Fibroblast of lung (primary cell): ENCODE measurements at regions not wholly inside any gene's neighbourhood (a gene's known extent, or its start where the extent isn't known, plus 50 kb on each side); places are given as distances from the start of the nearest gene placed in this dataset.
"Not testable (repeated sequence)": the region's sequence is repeated elsewhere in the genome, so short reads cannot be mapped to it uniquely, and the experiment has no call there.

Experiments used
- EZH2 ChIP-seq: IDR thresholded peaks from 2 replicates; pipeline ENCODE4 v1.5.1; 2012; ENCODE audit warnings: low read length, control low read depth, mild to moderate bottlenecking; ENCODE audit errors: missing control alignments
- TF ChIP-seq, protein P1 (sequence below), 2 donors: IDR thresholded peaks in 1 of 2; conservative IDR thresholded peaks in 1 of 2; 1 replicate in 1 of 2; 2 replicates in 1 of 2; pipeline ENCODE4 v1.5.1; 2011 to 2012; ENCODE audit warnings: low read length in 2 of 2, control low read depth in 1 of 2, inconsistent platforms in 1 of 2, low read depth in 1 of 2, mild to moderate bottlenecking in 1 of 2

DNA sequence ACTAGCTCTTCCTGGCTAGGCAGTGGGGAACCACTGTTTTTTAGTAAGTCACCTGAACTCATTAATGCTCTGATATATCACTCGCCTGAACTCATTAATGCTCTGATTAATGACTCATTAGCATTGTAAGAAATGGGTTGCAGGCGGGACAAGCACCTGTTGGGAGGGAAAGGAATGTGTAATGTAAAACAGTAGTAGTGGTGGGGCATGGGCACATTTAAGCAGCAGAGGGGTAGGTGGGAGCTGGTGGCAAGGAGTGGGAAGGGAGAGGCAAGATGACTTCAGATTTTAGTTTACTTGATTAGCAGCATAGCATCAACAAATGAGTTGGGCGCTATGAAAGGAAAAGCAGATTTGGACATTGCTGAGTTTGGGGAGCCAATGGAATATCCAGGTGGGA is 68.2 kb downstream of the SYT15B start:
- TF ChIP-seq, protein P1, sequence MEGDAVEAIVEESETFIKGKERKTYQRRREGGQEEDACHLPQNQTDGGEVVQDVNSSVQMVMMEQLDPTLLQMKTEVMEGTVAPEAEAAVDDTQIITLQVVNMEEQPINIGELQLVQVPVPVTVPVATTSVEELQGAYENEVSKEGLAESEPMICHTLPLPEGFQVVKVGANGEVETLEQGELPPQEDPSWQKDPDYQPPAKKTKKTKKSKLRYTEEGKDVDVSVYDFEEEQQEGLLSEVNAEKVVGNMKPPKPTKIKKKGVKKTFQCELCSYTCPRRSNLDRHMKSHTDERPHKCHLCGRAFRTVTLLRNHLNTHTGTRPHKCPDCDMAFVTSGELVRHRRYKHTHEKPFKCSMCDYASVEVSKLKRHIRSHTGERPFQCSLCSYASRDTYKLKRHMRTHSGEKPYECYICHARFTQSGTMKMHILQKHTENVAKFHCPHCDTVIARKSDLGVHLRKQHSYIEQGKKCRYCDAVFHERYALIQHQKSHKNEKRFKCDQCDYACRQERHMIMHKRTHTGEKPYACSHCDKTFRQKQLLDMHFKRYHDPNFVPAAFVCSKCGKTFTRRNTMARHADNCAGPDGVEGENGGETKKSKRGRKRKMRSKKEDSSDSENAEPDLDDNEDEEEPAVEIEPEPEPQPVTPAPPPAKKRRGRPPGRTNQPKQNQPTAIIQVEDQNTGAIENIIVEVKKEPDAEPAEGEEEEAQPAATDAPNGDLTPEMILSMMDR (conservative IDR thresholded peaks at IDR 0.05 in 1 of 2, IDR thresholded peaks at IDR 0.05 in 1 of 2; ENCODE audit: low read depth in 1 of 2, low read length in 2 of 2), result not testable (repeated sequence)
- not testable (repeated sequence) for TF ChIP-seq EZH2
